OCI-LY7 (cell line): ENCODE measurements at regions not wholly inside any gene's neighbourhood (a gene's known extent, or its start where the extent isn't known, plus 50 kb on each side); places are given as distances from the start of the nearest gene placed in this dataset.

Experiments
- EZH2phosphoT487 ChIP-seq: fragments of 200-600 bp; sonication (generic); IDR thresholded peaks from 2 replicates; pipeline ENCODE4 v1.6.1; 2018; ENCODE audit warnings: low read depth, borderline replicate concordance, mild to moderate bottlenecking, mixed run types, antibody characterized with exemption, low read length, moderate library complexity, mixed read lengths
- TF ChIP-seq, protein P1 (sequence below): fragments of 200-600 bp; sonication (generic); conservative IDR thresholded peaks from 2 replicates; pipeline ENCODE4 v1.5.1; 2014; ENCODE audit warnings: mild to moderate bottlenecking, antibody characterized with exemption, low read length, moderate library complexity, mixed read lengths

DNA sequence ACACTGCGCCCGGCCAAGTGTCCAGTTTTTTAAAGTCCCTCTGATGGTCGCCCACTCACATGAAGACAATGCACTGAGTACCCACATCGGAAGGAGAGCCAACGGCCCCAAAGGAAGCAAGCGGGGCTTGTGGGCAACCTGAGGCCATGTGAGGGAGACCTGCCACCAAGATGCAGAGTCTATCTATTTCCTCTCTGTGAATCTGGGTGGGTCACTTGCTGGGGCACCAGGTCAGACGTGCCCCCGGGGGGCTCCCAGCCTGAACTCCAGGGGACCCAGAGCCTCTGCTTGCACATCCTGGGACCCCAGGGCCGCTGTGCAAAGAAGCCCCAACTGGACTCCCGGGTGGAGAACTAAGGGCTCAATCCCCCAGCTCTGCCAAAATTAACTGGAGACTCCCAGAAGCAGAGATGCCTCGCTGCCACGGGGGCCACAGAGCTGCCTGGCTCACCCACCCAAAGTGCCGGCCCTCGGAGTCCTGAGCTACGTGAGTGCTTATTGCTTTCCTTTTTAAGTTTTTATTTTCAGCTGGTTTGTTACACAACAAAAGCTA is 106.4 kb downstream of the BRD1 start:
- TF ChIP-seq, protein P1, sequence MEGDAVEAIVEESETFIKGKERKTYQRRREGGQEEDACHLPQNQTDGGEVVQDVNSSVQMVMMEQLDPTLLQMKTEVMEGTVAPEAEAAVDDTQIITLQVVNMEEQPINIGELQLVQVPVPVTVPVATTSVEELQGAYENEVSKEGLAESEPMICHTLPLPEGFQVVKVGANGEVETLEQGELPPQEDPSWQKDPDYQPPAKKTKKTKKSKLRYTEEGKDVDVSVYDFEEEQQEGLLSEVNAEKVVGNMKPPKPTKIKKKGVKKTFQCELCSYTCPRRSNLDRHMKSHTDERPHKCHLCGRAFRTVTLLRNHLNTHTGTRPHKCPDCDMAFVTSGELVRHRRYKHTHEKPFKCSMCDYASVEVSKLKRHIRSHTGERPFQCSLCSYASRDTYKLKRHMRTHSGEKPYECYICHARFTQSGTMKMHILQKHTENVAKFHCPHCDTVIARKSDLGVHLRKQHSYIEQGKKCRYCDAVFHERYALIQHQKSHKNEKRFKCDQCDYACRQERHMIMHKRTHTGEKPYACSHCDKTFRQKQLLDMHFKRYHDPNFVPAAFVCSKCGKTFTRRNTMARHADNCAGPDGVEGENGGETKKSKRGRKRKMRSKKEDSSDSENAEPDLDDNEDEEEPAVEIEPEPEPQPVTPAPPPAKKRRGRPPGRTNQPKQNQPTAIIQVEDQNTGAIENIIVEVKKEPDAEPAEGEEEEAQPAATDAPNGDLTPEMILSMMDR: no peak
- no peak for TF ChIP-seq EZH2phosphoT487
